ENCODE measurements at regions not wholly inside any gene's neighbourhood (a gene's known extent, or its start where the extent isn't known, plus 50 kb on each side); places are given as distances from the start of the nearest gene placed in this dataset.

DNA sequence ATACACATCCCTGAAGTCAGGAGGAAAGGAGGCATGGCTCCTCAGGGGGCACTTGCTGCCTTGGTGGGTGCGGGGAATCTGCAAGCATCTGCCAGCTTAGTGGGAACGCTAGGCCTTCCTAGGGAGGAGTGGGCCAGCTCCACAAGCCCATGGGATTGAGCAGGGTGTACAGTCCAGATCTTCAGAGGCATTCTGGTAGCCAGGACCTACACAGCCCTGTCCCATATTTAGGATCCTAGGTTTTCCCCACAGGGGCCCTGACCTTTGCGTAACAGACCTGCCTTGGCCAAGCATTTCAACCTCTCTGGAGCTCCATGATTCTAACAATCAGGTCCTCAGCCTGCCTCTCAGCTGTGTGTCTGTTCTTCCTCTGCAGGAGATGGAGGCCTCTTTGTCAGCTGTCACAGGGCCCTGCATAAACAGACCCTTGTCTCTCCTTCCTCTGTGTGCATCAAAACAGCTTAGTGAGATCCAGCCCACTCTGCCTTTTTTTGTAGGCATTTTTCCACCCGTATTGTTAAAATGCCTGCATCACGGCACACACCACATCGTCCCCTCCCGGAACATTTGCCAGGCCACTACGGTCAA, 140.2 kb upstream of the NDUFV2 start:
- Histone ChIP-seq H4K20me1 (ENCODE audit: control insufficient read depth, extremely low read depth, insufficient read depth, low read length) (no peaks in the 10 kb centered on the region), H3K9ac (ENCODE audit: control insufficient read depth, extremely low read depth, insufficient read depth, low read length) (no peak overlapping the region), H3K4me1 (ENCODE audit: control insufficient read depth, extremely low read depth, insufficient read depth, low read length) (peaks cover 29% of the 10 kb centered on the region), H3K4me2 (ENCODE audit: control insufficient read depth, extremely low read depth, insufficient read depth, low read depth, low read length) (no peak overlapping the region), H3K4me3 (ENCODE audit: control insufficient read depth in 2 of 3, extremely low read depth in 1 of 3, insufficient read depth in 2 of 3, low read depth in 1 of 3, low read length in 3 of 3) (no peak overlapping the region), H3K27ac (ENCODE audit: control insufficient read depth, insufficient read depth, low read length) (no peak overlapping the region), H3K9me1 (ENCODE audit: control insufficient read depth, extremely low read depth, insufficient read depth, low read length) (no peaks in the 10 kb centered on the region), H3K9me3 (ENCODE audit: control insufficient read depth, low read depth, low read length) (no peaks in the 10 kb centered on the region), H3K36me3 (ENCODE audit: control insufficient read depth in 2 of 2, extremely low read depth in 1 of 2, insufficient read depth in 2 of 2, low read length in 2 of 2) (no peaks in the 10 kb centered on the region), H2AFZ (ENCODE audit: control insufficient read depth, low read length) (no peak overlapping the region), H3K27me3 (ENCODE audit: control insufficient read depth, extremely low read depth, insufficient read depth, low read length) (no peaks in the 10 kb centered on the region), H3K79me2 (ENCODE audit: control insufficient read depth, insufficient read depth, low read length) (no peaks in the 10 kb centered on the region)
- FAIRE-seq (no peak), DNase-seq (ENCODE audit: low read depth, low spot score) (no peak)
- TF ChIP-seq, protein P1, sequence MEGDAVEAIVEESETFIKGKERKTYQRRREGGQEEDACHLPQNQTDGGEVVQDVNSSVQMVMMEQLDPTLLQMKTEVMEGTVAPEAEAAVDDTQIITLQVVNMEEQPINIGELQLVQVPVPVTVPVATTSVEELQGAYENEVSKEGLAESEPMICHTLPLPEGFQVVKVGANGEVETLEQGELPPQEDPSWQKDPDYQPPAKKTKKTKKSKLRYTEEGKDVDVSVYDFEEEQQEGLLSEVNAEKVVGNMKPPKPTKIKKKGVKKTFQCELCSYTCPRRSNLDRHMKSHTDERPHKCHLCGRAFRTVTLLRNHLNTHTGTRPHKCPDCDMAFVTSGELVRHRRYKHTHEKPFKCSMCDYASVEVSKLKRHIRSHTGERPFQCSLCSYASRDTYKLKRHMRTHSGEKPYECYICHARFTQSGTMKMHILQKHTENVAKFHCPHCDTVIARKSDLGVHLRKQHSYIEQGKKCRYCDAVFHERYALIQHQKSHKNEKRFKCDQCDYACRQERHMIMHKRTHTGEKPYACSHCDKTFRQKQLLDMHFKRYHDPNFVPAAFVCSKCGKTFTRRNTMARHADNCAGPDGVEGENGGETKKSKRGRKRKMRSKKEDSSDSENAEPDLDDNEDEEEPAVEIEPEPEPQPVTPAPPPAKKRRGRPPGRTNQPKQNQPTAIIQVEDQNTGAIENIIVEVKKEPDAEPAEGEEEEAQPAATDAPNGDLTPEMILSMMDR (optimal IDR thresholded peaks at IDR 0.05 in 1 of 3, IDR thresholded peaks at IDR 0.05 in 1 of 3, conservative IDR thresholded peaks at IDR 0.05 in 1 of 3; ENCODE audit: extremely low read depth in 1 of 3, insufficient read depth in 2 of 3, low read length in 3 of 3), result no peak
- no peak for TF ChIP-seq EZH2 (IDR thresholded peaks at IDR 0.05; ENCODE audit: low read length)
- dilution Hi-C loops (cut with MboI; ENCODE audit: extremely low pct_ligation_motif_present, low sequenced_read_pairs), result no loop called here

GRCh38 chr18:8962855-8963635, 139.5 kb upstream of the NDUFV2 start:
- FAIRE-seq, result peak; percentile 65
- no peak overlapping the region for H3K27ac ChIP-seq (ENCODE audit: control insufficient read depth, insufficient read depth, low read length)
- H2AFZ ChIP-seq (ENCODE audit: control insufficient read depth, low read length), result peak overlapping the region; percentile 59
- H3K4me1 ChIP-seq (ENCODE audit: control insufficient read depth, extremely low read depth, insufficient read depth, low read length), result peaks cover 29% of the 10 kb centered on the region
- dilution Hi-C loops (cut with MboI; ENCODE audit: extremely low pct_ligation_motif_present, low sequenced_read_pairs), result no loop called here
- no peaks in the 10 kb centered on the region for H3K27me3 ChIP-seq (ENCODE audit: control insufficient read depth, extremely low read depth, insufficient read depth, low read length)
- TF ChIP-seq, protein P1 (optimal IDR thresholded peaks at IDR 0.05 in 1 of 3, IDR thresholded peaks at IDR 0.05 in 1 of 3, conservative IDR thresholded peaks at IDR 0.05 in 1 of 3; ENCODE audit: extremely low read depth in 1 of 3, insufficient read depth in 2 of 3, low read length in 3 of 3), result no peak
- TF ChIP-seq EZH2 (IDR thresholded peaks at IDR 0.05; ENCODE audit: low read length), result no peak
- no peaks in the 10 kb centered on the region for H3K9me3 ChIP-seq (ENCODE audit: control insufficient read depth, low read depth, low read length)
- H3K9me1 ChIP-seq (ENCODE audit: control insufficient read depth, extremely low read depth, insufficient read depth, low read length), result no peaks in the 10 kb centered on the region
- DNase-seq (ENCODE audit: low read depth, low spot score), result no peak
- H3K79me2 ChIP-seq (ENCODE audit: control insufficient read depth, insufficient read depth, low read length), result no peaks in the 10 kb centered on the region
- no peak overlapping the region for H3K9ac ChIP-seq (ENCODE audit: control insufficient read depth, extremely low read depth, insufficient read depth, low read length)
- H4K20me1 ChIP-seq (ENCODE audit: control insufficient read depth, extremely low read depth, insufficient read depth, low read length), result no peaks in the 10 kb centered on the region
- H3K4me3 ChIP-seq (ENCODE audit: control insufficient read depth in 2 of 3, extremely low read depth in 1 of 3, insufficient read depth in 2 of 3, low read depth in 1 of 3, low read length in 3 of 3), result no peak overlapping the region
- no peak overlapping the region for H3K4me2 ChIP-seq (ENCODE audit: control insufficient read depth, extremely low read depth, insufficient read depth, low read depth, low read length)
- H3K36me3 ChIP-seq (ENCODE audit: control insufficient read depth in 2 of 2, extremely low read depth in 1 of 2, insufficient read depth in 2 of 2, low read length in 2 of 2), result no peaks in the 10 kb centered on the region
